Neural crest cell (in vitro differentiated cells): ENCODE measurements at regions not wholly inside any gene's neighbourhood (a gene's known extent, or its start where the extent isn't known, plus 50 kb on each side); places are given as distances from the start of the nearest gene placed in this dataset.

ENCODE experiments used
- DNase-seq: peaks from one replicate; pipeline ENCODE4 v3.0.0; 2021; ENCODE audit warnings: low read depth, mixed read lengths, low spot score
- H3K27ac Mint-ChIP-seq: one replicate; pipeline ENCODE4 v1.8.0; 2021; ENCODE audit warnings: mild to moderate bottlenecking, mixed read lengths; ENCODE audit not compliant: unreplicated experiment
- H3K27me3 Mint-ChIP-seq: 2 replicates; pipeline ENCODE4 v1.8.0; 2021; ENCODE audit warnings: low read depth, mild to moderate bottlenecking, mixed read lengths
- H3K36me3 Mint-ChIP-seq: 2 replicates; pipeline ENCODE4 v1.8.0; 2021; ENCODE audit warnings: low read depth, mild to moderate bottlenecking, mixed read lengths
- H3K4me1 Mint-ChIP-seq: 2 replicates; pipeline ENCODE4 v1.8.0; 2021; ENCODE audit warnings: mixed read lengths
- H3K4me3 Mint-ChIP-seq: one replicate; pipeline ENCODE4 v1.8.0; 2021; ENCODE audit warnings: mild to moderate bottlenecking, mixed read lengths
- H3K9me3 Mint-ChIP-seq: 2 replicates; pipeline ENCODE4 v1.8.0; 2021; ENCODE audit warnings: mixed read lengths
- CTCF ChIP-seq: fragments of 200-600 bp; sonication (generic); conservative IDR thresholded peaks from 2 replicates; pipeline ENCODE4 v1.5.0; 2021; ENCODE audit warnings: antibody characterized with exemption, mild to moderate bottlenecking

- DNase-seq = no peak
- no peak for TF ChIP-seq CTCF
- H3K36me3 Mint-ChIP-seq = peaks cover 10% of the 10 kb centered on the region
- no peaks in the 10 kb centered on the region for H3K27me3 Mint-ChIP-seq
- H3K4me3 Mint-ChIP-seq = no peak overlapping the region
- H3K4me1 Mint-ChIP-seq = peaks cover 51% of the 10 kb centered on the region
- H3K9me3 Mint-ChIP-seq = no peaks in the 10 kb centered on the region
- H3K27ac Mint-ChIP-seq = peak overlapping the region; percentile 7
Measured at GRCh38 chr5:30994176-30994575, 199.3 kb upstream of the CDH6 start.

GRCh38 chr5:30991462-30991861 lies 202.0 kb upstream of the CDH6 start:
- no peaks in the 10 kb centered on the region for H3K27me3 Mint-ChIP-seq
- TF ChIP-seq CTCF = no peak
- peak overlapping the region; percentile 79 for H3K27ac Mint-ChIP-seq
- no peak for DNase-seq
- peaks cover 8% of the 10 kb centered on the region for H3K36me3 Mint-ChIP-seq
- no peak overlapping the region for H3K4me3 Mint-ChIP-seq
- peaks cover 4% of the 10 kb centered on the region for H3K9me3 Mint-ChIP-seq
- peaks cover 51% of the 10 kb centered on the region for H3K4me1 Mint-ChIP-seq

- H3K36me3 Mint-ChIP-seq = peaks cover 2% of the 10 kb centered on the region
- DNase-seq = no peak
- H3K4me1 Mint-ChIP-seq = peaks cover 32% of the 10 kb centered on the region
- no peak for TF ChIP-seq CTCF
- H3K27me3 Mint-ChIP-seq = no peaks in the 10 kb centered on the region
- H3K9me3 Mint-ChIP-seq = peaks cover 4% of the 10 kb centered on the region
- H3K27ac Mint-ChIP-seq = no peak overlapping the region
- H3K4me3 Mint-ChIP-seq = no peak overlapping the region
Measured at GRCh38 chr5:30981576-30981975, 211.9 kb upstream of the CDH6 start.

DNA sequence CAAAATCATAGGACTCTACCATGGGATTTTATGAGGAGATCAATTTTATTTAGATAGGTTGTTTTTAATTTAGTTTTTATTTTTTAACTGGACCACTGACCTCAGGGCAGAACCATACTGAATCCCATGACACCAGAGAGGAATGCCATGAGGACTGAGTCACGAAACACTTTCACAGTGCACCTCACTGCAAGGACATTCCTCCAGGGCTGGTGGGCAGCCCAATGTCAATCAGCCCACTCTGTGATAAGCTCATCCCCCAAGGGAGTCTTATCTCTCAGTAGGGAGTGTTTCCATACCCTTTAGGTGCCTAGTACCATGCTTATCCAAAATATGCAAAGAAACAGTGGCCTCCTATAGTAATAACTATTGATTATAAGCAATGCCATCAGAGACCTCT lies 224.5 kb upstream of the CDH6 start:
- DNase-seq = no peak
- H3K4me3 Mint-ChIP-seq = no peak overlapping the region
- no peak overlapping the region for H3K27ac Mint-ChIP-seq
- TF ChIP-seq CTCF = no peak
- H3K9me3 Mint-ChIP-seq = peaks cover 10% of the 10 kb centered on the region
- H3K4me1 Mint-ChIP-seq = peaks cover 17% of the 10 kb centered on the region
- H3K36me3 Mint-ChIP-seq = peaks cover 2% of the 10 kb centered on the region
- no peaks in the 10 kb centered on the region for H3K27me3 Mint-ChIP-seq

DNA sequence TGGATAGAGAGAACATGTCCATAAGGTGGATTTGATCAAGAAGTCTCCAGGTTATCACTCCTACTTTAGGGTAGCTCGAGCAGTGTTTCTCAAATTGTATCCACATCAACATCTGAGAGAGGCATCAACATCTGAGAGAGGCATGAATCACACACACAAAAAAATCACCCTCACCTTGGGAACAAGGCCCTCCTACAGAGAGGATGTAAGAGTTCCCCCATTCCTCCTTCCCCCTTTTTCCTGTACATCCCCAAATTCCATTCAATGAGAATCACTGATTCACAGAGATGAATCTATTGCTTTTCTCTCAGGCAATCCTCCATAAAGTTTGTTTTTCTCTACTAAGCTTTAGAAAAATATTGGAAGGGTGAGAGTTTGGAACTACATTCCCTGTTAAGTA lies 233.4 kb upstream of the CDH6 start:
- TF ChIP-seq CTCF = no peak
- Mint-ChIP-seq H3K27ac (no peak overlapping the region), H3K36me3 (no peaks in the 10 kb centered on the region), H3K4me3 (no peak overlapping the region), H3K9me3 (peaks cover under 1% of the 10 kb centered on the region), H3K4me1 (peaks cover 8% of the 10 kb centered on the region), H3K27me3 (no peaks in the 10 kb centered on the region)
- DNase-seq = no peak

DNA sequence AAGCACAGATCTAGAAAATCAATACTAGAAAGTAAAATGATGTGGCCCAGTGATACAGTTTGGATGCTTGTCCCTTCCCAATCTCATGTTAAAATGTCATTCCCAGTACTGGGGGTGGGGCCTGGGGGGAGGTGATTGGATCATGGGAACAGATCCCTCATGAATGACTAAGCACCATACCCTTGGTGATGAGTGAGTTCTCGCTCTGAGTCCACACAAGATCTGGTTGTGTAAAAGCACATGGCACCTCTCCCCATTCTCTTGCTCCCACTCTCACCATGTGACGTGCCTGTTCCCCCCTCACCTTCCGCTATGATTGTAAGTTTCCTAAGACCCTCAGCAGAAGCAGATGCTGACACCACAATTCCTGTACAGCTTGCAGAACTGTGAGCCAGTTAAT lies 234.2 kb upstream of the CDH6 start:
- Mint-ChIP-seq H3K9me3 (peaks cover 2% of the 10 kb centered on the region), H3K36me3 (no peaks in the 10 kb centered on the region), H3K4me3 (no peak overlapping the region), H3K27ac (peak overlapping the region; percentile 58), H3K27me3 (no peaks in the 10 kb centered on the region), H3K4me1 (peaks cover 8% of the 10 kb centered on the region)
- DNase-seq = no peak
- TF ChIP-seq CTCF = no peak
